Naive thymus-derived CD4-positive, alpha-beta T cell (primary cell): ENCODE measurements at regions not wholly inside any gene's neighbourhood (a gene's known extent, or its start where the extent isn't known, plus 50 kb on each side); places are given as distances from the start of the nearest gene placed in this dataset.
"Not testable (repeated sequence)": the region's sequence is repeated elsewhere in the genome, so short reads cannot be mapped to it uniquely, and the experiment has no call there.

Source experiments
- ATAC-seq: fragments of 150-1000 bp; cut with Tn5 transposase; 2 replicates; pipeline ENCODE4 v1.10.0; 2021; ENCODE audit warnings: mild to moderate bottlenecking, moderate library complexity
- CTCF ChIA-PET: fragments of 350-600 bp; sonication (Branson Sonifier 250); formaldehyde crosslinking; loops from one replicate; lab custom pipeline; 2021; ENCODE audit warnings: antibody characterized with exemption; lab: Charles Lee
- POLR2A ChIA-PET: fragments of 350-600 bp; sonication (Branson Sonifier 250); formaldehyde crosslinking; loops from one replicate; lab custom pipeline; 2021; ENCODE audit warnings: antibody characterized with exemption, inconsistent platforms; lab: Charles Lee
- DNase-seq, 9 donors: peaks; one replicate each; pipeline versions ENCODE4 v3.0.0 to v3.0.0-alpha.2; 2020 to 2022; ENCODE audit warnings: mixed read lengths in 1 of 9
- H3K27ac ChIP-seq: one replicate; pipeline ENCODE4 v1.7.0; 2013; ENCODE audit warnings: mild to moderate bottlenecking, low read depth, low read length, moderate library complexity
- H3K27me3 ChIP-seq, 2 donors: one replicate each; pipeline ENCODE4 v1.7.0; 2013; ENCODE audit warnings: low read length in 2 of 2, mild to moderate bottlenecking in 2 of 2, moderate library complexity in 2 of 2; ENCODE audit not compliant: control insufficient read depth in 2 of 2, insufficient read depth in 2 of 2
- H3K36me3 ChIP-seq, 3 experiments: 1 replicate in 2 of 3; 2 replicates in 1 of 3; pipeline ENCODE4 v1.7.0; 2013; ENCODE audit warnings: low read length in 3 of 3, mild to moderate bottlenecking in 3 of 3, moderate library complexity in 1 of 3; ENCODE audit not compliant: insufficient read depth in 3 of 3, control insufficient read depth in 2 of 3
- H3K4me1 ChIP-seq, 2 donors: one replicate each; pipeline ENCODE4 v1.7.0; 2013; ENCODE audit warnings: low read length in 2 of 2, mild to moderate bottlenecking in 2 of 2, moderate library complexity in 1 of 2; ENCODE audit not compliant: control insufficient read depth in 2 of 2, insufficient read depth in 2 of 2
- H3K4me3 ChIP-seq: 2 replicates; pipeline ENCODE4 v1.7.0; 2013; ENCODE audit warnings: mild to moderate bottlenecking, low read length
- H3K9me3 ChIP-seq, 3 experiments: 1 replicate in 2 of 3; 2 replicates in 1 of 3; pipeline ENCODE4 v1.7.0; 2013; ENCODE audit warnings: low read length in 3 of 3; ENCODE audit not compliant: control insufficient read depth in 2 of 3
- H3K27ac Mint-ChIP-seq, 9 donors: one replicate each; pipeline ENCODE4 v1.8.0; 2020 to 2022; ENCODE audit warnings: mixed read lengths in 9 of 9, mild to moderate bottlenecking in 8 of 9, moderate library complexity in 5 of 9, inconsistent platforms in 2 of 9
- H3K27me3 Mint-ChIP-seq, 5 donors: one replicate each; pipeline ENCODE4 v1.8.0; 2021 to 2022; ENCODE audit warnings: mixed read lengths in 5 of 5, mild to moderate bottlenecking in 1 of 5
- H3K36me3 Mint-ChIP-seq, 5 donors: one replicate each; pipeline ENCODE4 v1.8.0; 2020 to 2022; ENCODE audit warnings: mixed read lengths in 5 of 5, mild to moderate bottlenecking in 3 of 5, inconsistent platforms in 1 of 5
- H3K4me1 Mint-ChIP-seq, 7 donors: one replicate each; pipeline ENCODE4 v1.8.0; 2020 to 2022; ENCODE audit warnings: mixed read lengths in 7 of 7, mild to moderate bottlenecking in 3 of 7, inconsistent platforms in 1 of 7
- H3K4me3 Mint-ChIP-seq, 10 donors: one replicate each; pipeline ENCODE4 v1.8.0; 2020 to 2022; ENCODE audit warnings: mild to moderate bottlenecking in 10 of 10, mixed read lengths in 10 of 10, moderate library complexity in 6 of 10, inconsistent platforms in 2 of 10
- H3K9me3 Mint-ChIP-seq, 11 donors: one replicate each; pipeline ENCODE4 v1.8.0; 2020 to 2022; ENCODE audit warnings: mixed read lengths in 11 of 11, mild to moderate bottlenecking in 4 of 11, inconsistent platforms in 1 of 11, moderate library complexity in 1 of 11
- intact Hi-C, 2 donors: fragments of 100-400 bp; cut with micrococcal nuclease; formaldehyde crosslinking; loops; one replicate each; pipeline ENCODE4 v1.15.1; 2023

GRCh38 chr2:75853436-75853835, 142.7 kb upstream of the GCFC2 start:
- H3K27me3 Mint-ChIP-seq = peaks cover 0 to 12% (median 0%) of the 10 kb centered on the region in 5 donors
- no peak overlapping the region for H3K4me3 Mint-ChIP-seq
- no peaks in the 10 kb centered on the region for H3K27me3 ChIP-seq
- intact Hi-C loops = no loop called here
- no peaks in the 10 kb centered on the region for H3K36me3 Mint-ChIP-seq
- H3K27ac ChIP-seq = no peak overlapping the region
- no peak overlapping the region for H3K27ac Mint-ChIP-seq
- H3K4me1 ChIP-seq = no peaks in the 10 kb centered on the region
- DNase-seq = no peak
- H3K4me1 Mint-ChIP-seq = peaks cover 0 to 2% (median 0%) of the 10 kb centered on the region in 7 donors
- peaks cover 4 to 25% (median 7%) of the 10 kb centered on the region in 11 donors for H3K9me3 Mint-ChIP-seq
- ATAC-seq = no peak
- no peak overlapping the region for H3K4me3 ChIP-seq
- CTCF ChIA-PET = no interaction called here
- no peaks in the 10 kb centered on the region for H3K9me3 ChIP-seq
- POLR2A ChIA-PET = no interaction called here
- H3K36me3 ChIP-seq = no peaks in the 10 kb centered on the region

DNA sequence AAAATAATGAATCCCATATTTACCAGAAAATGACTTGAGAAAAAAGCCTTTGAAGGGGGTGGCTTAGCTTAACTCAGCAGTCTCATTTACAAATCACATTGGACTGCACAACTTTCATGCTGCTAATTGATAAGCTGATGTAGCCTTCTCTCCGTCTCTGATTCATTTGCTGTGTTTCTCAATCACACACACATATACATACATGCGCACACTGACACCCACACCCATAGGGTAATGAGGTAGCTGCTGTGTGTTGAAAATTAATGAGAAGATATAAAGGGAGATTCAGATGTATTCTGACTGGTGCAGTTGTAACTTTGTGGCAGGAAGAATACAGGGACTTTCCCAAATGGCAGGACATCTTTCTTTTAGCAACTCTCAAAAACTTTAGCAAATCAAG, 141.9 kb upstream of the GCFC2 start:
- no peaks in the 10 kb centered on the region for H3K36me3 Mint-ChIP-seq
- peaks cover 0 to 2% (median 0%) of the 10 kb centered on the region in 7 donors for H3K4me1 Mint-ChIP-seq
- H3K4me1 ChIP-seq = no peaks in the 10 kb centered on the region
- no peak overlapping the region for H3K27ac ChIP-seq
- no peak overlapping the region for H3K4me3 Mint-ChIP-seq
- no peak overlapping the region for H3K27ac Mint-ChIP-seq
- intact Hi-C loops = no loop called here
- ChIA-PET POLR2A (no interaction called here), CTCF (no interaction called here)
- no peak overlapping the region for H3K4me3 ChIP-seq
- H3K9me3 Mint-ChIP-seq = peaks cover 4 to 25% (median 7%) of the 10 kb centered on the region in 11 donors
- no peaks in the 10 kb centered on the region for H3K9me3 ChIP-seq
- ATAC-seq (no peak), DNase-seq (no peak)
- H3K27me3 Mint-ChIP-seq = peaks cover 0 to 12% (median 0%) of the 10 kb centered on the region in 5 donors
- no peaks in the 10 kb centered on the region for H3K36me3 ChIP-seq
- H3K27me3 ChIP-seq = no peaks in the 10 kb centered on the region

- POLR2A ChIA-PET = no interaction called here
- CTCF ChIA-PET = no interaction called here
- no peaks in the 10 kb centered on the region for H3K27me3 ChIP-seq
- intact Hi-C loops = no loop called here
- Mint-ChIP-seq H3K4me3 (no peak overlapping the region), H3K36me3 (no peaks in the 10 kb centered on the region), H3K27ac (no peak overlapping the region), H3K4me1 (no peaks in the 10 kb centered on the region), H3K27me3 (peaks cover 0 to 5% (median 0%) of the 10 kb centered on the region in 5 donors), H3K9me3 (peaks cover 0 to 2% (median 0%) of the 10 kb centered on the region in 11 donors)
- DNase-seq = no peak
- H3K9me3 ChIP-seq = no peaks in the 10 kb centered on the region
- no peak overlapping the region for H3K27ac ChIP-seq
- no peak for ATAC-seq
- H3K4me3 ChIP-seq = no peak overlapping the region
- H3K36me3 ChIP-seq = no peaks in the 10 kb centered on the region
- H3K4me1 ChIP-seq = no peaks in the 10 kb centered on the region
These were observed 136.0 kb upstream of the GCFC2 start for GRCh38 chr2:75846683-75847190.

DNA sequence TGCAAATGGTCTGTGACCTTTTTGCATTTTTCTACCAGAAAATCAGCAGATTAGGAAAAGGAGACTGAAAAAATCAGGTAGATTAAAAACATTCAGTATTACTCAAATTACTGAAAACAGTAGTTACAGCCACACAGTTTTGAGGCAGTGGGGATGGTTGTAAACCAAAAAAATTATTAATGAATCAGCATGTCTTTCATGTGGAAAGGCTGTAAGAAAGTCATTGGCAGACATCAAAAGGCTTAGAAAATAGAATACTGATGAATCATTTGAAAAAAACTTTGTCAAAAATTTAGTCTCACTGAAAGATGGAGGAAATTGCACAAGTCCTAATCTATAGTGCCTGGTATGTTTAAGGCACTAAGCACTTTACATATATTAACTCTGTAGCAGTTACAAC, 133.9 kb upstream of the GCFC2 start:
- CTCF ChIA-PET = no interaction called here
- Histone ChIP-seq H3K4me1 (no peaks in the 10 kb centered on the region), H3K27me3 (no peaks in the 10 kb centered on the region), H3K36me3 (no peaks in the 10 kb centered on the region), H3K9me3 (no peaks in the 10 kb centered on the region), H3K4me3 (no peak overlapping the region), H3K27ac (no peak overlapping the region)
- no peak for DNase-seq
- peaks cover 0 to 2% (median 0%) of the 10 kb centered on the region in 11 donors for H3K9me3 Mint-ChIP-seq
- POLR2A ChIA-PET = no interaction called here
- no peak overlapping the region for H3K27ac Mint-ChIP-seq
- H3K27me3 Mint-ChIP-seq = peaks cover 0 to 5% (median 3%) of the 10 kb centered on the region in 5 donors
- no peaks in the 10 kb centered on the region for H3K36me3 Mint-ChIP-seq
- intact Hi-C loops = no loop called here
- no peak for ATAC-seq
- no peak overlapping the region for H3K4me3 Mint-ChIP-seq
- no peaks in the 10 kb centered on the region for H3K4me1 Mint-ChIP-seq

DNA sequence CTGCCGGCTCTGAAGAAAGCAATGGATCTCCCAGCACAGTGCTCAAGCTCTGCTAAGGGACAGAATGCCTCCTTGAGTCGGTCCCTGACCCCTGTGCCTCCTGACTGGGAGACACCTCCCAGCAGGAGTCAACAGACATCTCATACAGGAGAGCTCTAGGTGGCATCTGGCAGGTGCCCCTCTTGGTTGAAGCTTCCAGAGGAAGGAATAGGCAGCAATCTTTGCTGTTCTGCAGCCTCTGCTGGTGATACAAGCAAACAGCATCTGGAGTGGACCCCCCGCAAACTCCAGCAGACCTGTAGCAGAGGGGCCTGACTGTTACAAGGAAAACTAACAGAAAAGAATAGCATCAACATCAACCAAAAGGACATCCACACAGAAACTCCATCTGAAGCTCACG, 123.9 kb upstream of the GCFC2 start:
- ATAC-seq, H3K4me3 ChIP-seq, H3K9me3 ChIP-seq, intact Hi-C loops, H3K36me3 ChIP-seq, DNase-seq, H3K4me1 Mint-ChIP-seq, H3K4me3 Mint-ChIP-seq, H3K4me1 ChIP-seq, H3K27me3 Mint-ChIP-seq, H3K36me3 Mint-ChIP-seq, H3K27ac ChIP-seq, H3K27me3 ChIP-seq, POLR2A ChIA-PET: not testable (repeated sequence)
- Mint-ChIP-seq H3K27ac (peak overlapping the region in 1 of 9 donors; percentile 36), H3K9me3 (peaks cover 0 to 32% (median 6%) of the 10 kb centered on the region in 11 donors)
- CTCF ChIA-PET = interaction anchor here (0.8 kb wide), 1 partner anchor 59 kb away, joined by 3 read pairs; no protein-coding TSS in a partner anchor

GRCh38 chr2:75833386-75833785, 122.7 kb upstream of the GCFC2 start:
- POLR2A ChIA-PET = no interaction called here
- H3K4me3 ChIP-seq = no peak overlapping the region
- ATAC-seq = no peak

DNA sequence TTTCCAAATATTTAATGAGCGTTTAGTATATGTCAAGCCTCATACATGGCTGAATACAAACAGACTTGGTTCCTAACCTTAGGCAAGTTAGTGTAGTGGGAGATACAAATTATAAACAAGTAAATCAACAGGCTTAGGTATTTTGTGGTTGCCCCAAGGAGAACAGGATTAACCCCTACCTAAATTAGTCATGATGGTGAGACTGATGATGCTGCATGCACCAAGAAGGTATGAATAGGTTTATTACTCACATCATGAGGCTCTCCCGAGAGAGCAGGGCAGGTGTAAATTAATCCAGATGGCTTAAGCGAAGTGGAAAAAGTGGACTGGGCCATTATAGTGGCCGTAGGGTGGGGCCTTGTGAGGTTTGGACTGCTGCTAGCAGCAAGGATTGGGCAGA, 118.1 kb upstream of the GCFC2 start:
- ChIA-PET CTCF (no interaction called here), POLR2A (no interaction called here)
- ATAC-seq (no peak), DNase-seq (no peak)
- Mint-ChIP-seq H3K9me3 (peaks cover 0 to 20% (median 6%) of the 10 kb centered on the region in 11 donors), H3K4me1 (no peaks in the 10 kb centered on the region), H3K27me3 (no peaks in the 10 kb centered on the region), H3K4me3 (no peak overlapping the region), H3K27ac (no peak overlapping the region), H3K36me3 (no peaks in the 10 kb centered on the region)
- intact Hi-C loops = no loop called here
- Histone ChIP-seq H3K27ac (no peak overlapping the region), H3K4me1 (no peaks in the 10 kb centered on the region), H3K36me3 (no peaks in the 10 kb centered on the region), H3K27me3 (no peaks in the 10 kb centered on the region), H3K4me3 (no peak overlapping the region), H3K9me3 (no peaks in the 10 kb centered on the region)

More at GRCh38 chr2:75833386-75833785, 122.7 kb upstream of the GCFC2 start:
- Histone ChIP-seq H3K9me3 (no peaks in the 10 kb centered on the region), H3K36me3 (no peaks in the 10 kb centered on the region), H3K27me3 (no peaks in the 10 kb centered on the region), H3K27ac (no peak overlapping the region), H3K4me1 (no peaks in the 10 kb centered on the region)
- Mint-ChIP-seq H3K36me3 (no peaks in the 10 kb centered on the region), H3K4me1 (no peaks in the 10 kb centered on the region), H3K27ac (no peak overlapping the region), H3K9me3 (peaks cover 0 to 26% (median 6%) of the 10 kb centered on the region in 11 donors), H3K4me3 (no peak overlapping the region), H3K27me3 (peaks cover 0 to 5% (median 0%) of the 10 kb centered on the region in 5 donors)
- CTCF ChIA-PET = no interaction called here
- no peak for DNase-seq
- intact Hi-C loops = no loop called here
